NOMO-1 treated with DMSO at 0.1 percent for 48 hours (cell line): ENCODE measurements at regions not wholly inside any gene's neighbourhood (a gene's known extent, or its start where the extent isn't known, plus 50 kb on each side); places are given as distances from the start of the nearest gene placed in this dataset.
"Not testable (repeated sequence)": the region's sequence is repeated elsewhere in the genome, so short reads cannot be mapped to it uniquely, and the experiment has no call there.

Experiments
- DNase-seq: peaks from one replicate; lab custom pipeline; 2025; ENCODE audit not compliant: unreplicated experiment; lab: John Stamatoyannopoulos, UW

GRCh38 chr7:119232091-119232490 lies 1007.6 kb downstream of the ANKRD7 start:
- DNase-seq: no peak

GRCh38 chr7:119233015-119233414 lies 1008.5 kb downstream of the ANKRD7 start:
- no peak for DNase-seq

GRCh38 chr7:119252962-119253361 lies 1020.0 kb upstream of the KCND2 start:
- DNase-seq: no peak

GRCh38 chr7:119254742-119255141 lies 1018.2 kb upstream of the KCND2 start:
- DNase-seq: no peak

- no peak for DNase-seq
Measured at GRCh38 chr7:119256001-119256400, 1017.0 kb upstream of the KCND2 start.

DNA sequence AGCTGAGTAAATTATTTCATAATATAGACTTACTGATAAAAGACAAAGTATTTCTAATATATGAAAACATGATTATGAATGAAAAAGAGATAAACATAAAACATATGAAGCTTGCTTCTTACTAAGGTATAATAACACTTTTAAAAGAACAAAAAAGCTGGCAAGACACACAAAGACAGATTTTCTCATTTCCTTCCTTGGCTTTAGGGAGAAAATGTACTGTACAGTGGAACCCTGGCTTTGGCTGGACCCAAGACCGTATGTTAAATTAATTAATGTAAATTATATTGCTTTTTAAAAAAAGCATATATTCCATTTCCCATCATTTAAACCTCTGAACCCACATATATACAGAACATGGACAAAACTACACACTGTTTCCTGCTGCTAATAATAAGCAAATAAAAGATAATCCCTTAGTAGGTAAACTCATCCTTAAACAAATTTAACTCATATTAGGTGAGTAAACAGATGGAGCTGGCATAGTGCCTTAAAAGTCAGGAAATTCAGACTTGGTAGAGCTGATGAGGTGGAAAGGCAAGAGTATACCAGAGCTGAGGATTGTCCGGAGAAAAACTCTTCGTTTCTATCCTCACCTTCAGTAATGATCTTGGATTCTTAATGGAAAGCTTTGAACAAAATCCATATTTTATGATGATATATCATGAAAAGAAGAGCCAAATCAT lies 1016.4 kb upstream of the KCND2 start:
- no peak for DNase-seq

GRCh38 chr7:119266790-119267189 lies 1006.2 kb upstream of the KCND2 start:
- not testable (repeated sequence) for DNase-seq

DNA sequence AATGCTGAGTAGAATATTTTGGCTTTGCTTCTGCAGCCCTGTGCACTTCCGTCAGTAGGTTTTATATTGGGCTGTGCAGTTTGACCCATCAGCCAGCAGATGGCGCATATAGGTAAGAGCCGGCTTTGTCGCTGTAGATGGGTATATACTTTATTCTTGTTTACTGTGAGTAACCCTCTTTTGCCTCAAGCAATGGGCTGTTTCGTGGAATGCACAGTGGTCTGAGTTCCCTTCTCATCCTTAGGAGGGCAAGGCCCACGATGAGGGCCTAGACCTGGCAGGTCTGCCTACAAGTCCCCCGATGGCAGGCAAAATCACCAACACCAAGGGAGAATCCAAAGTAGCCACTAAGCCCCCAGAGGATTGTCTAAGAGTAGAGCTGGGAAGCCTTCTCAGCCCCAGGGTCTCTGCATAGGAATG lies 1002.9 kb upstream of the KCND2 start:
- DNase-seq: peak; percentile 40

DNA sequence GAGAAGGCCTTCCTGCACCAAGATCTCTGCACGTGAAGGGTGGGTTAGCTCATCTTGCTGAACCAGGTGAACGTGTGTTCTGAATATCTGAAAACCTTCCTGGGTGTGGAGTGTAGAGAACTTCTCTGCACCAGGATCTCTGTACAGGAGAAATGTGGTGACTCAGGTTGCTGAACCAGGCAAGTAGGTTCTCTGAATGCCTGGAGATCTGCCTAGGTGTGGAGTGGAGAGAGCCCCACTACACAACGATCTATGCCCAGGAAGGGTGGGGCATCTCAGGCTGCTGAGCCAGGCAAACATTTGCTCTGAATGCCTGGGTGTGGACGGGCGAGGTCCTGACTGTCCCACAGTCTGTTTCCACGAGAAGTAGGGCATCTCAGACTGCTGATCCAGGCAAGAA lies 1002.3 kb upstream of the KCND2 start:
- DNase-seq: no peak

DNA sequence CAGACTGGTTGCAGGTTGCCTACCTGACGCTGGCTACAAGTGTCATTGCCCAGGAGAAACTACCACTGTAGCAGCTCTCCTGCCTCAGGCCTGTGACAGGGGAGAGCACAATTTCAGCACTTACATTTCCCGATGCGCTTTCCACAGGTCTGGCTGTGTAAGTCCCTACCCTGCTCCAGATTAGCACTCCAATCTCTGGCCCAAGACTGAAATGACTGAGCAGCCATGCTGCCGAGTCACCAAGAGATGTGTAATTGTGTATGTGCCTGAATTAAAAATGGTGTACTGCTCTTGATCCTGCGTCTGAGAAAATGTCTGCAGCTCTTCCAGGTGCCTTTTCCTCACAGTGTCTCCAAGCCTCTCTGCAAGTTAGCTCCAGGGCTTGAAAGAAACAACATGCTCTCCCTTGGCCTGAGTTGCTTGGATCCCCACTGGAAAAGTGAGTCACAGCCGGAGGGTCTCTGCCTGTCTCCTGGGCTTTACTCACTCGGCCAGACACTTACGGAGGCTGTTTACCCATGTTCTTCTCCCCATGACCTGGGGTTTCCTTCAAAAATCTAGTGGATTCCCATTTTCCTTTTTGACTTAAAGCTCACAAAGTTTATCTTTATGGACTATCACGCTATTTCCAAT lies 1001.7 kb upstream of the KCND2 start:
- DNase-seq: no peak

DNA sequence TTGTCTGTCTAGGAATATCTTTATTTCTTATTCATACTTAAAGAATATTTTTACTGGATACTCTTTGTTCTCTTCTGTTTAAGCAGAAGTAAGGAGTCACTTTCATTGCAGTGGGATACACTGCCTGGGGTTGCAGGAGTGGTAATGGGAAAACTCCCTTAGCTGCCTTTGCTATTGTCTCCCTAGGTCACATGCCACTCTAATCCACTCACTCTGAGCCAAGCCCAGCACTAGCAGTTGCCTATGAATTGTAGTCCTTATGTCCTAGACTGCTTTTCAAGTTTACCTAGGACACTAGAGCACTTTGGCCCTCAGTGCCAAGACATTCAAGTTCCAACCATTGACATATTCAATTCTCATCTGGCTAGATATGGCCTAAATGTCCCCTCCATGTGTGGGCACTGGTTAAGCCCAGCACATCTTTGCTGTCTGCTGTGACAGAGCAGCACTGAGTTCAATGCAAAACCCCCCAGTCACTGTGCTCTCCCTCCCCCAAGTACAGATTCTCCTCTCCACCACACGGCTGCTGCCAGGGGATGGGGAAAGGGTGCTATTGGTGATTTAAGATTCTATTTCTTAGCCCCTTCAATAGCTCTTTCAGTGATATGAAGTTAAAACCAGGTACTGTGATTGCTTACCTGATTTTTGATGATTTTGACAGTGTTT lies 991.7 kb upstream of the KCND2 start:
- DNase-seq: no peak

DNA sequence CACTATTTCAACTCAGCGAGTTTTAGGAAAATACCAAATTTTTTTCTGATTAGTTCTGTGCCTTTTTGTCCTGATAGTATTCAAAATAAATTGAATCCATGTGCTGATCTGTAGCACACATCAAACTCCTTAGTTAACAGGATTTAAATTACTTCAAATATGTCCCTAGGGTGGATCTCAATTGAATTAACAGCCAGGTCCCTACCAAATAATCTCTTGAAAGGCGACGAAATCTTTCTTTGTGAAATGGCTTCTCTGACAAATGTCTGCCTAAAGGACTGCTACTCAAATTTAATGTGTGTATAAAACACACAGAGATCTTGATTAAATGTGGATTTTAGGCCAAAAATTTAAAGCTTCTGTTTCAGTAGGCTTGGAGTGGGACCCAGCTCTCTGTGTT lies 989.6 kb upstream of the KCND2 start:
- DNase-seq: no peak

- no peak for DNase-seq
Measured at GRCh38 chr7:119288416-119288815, 984.6 kb upstream of the KCND2 start.

GRCh38 chr7:119300341-119300740 lies 972.6 kb upstream of the KCND2 start:
- not testable (repeated sequence) for DNase-seq

- no peak for DNase-seq
Measured at GRCh38 chr7:119320316-119320715, 952.7 kb upstream of the KCND2 start.

DNA sequence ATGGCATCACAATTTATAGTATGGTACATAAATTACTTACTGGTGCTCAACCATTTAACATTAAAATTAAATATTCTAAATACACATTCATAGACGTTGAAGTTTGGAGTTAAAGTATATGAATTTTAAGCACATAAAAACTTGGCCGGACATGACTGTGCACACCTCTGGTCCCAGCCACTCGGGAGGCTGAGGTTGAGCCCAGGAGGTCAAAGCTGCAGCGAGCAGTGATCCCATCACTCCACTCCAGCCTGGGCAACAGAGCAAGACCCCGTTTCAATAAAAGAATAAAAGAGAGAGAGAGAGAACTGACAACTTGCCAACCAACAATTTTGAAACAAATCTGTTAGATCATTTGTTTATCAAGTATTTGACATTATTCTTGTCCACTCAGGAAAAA lies 943.3 kb upstream of the KCND2 start:
- DNase-seq: no peak

DNA sequence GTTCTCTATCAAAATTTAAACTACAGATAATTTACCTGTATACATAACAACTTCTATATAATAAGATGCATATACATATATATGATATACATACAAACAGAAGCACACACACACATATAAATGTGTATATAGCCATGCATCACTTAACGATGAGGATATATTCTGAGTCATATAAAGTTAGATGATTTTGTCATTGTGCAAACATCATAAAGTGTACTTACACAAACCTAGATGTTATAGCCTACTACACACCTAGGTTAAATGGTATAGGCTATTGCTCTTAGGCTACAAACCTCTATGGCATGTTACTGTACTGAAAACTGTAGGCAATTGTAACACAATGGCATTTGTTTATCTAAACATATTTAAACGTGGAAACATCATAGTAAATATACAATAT lies 937.6 kb upstream of the KCND2 start:
- no peak for DNase-seq

DNA sequence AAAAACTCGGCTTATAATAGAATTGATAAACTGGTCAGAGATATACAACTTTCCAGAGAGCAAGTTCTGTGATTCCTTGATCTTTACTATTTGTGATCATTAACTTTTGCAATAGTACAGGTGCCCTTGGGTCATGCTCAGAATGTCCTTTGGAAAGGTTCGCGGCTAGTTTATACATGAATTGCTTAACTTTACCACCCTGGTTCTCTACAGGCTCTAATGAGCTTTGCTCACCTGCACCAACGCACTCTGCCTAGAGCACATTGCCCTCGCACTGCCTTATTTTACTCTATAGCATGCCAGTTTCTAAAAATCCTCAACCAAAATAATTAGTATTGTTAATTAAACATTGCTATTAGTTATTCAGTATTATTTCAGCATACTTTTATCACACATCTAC lies 931.2 kb upstream of the KCND2 start:
- no peak for DNase-seq

DNA sequence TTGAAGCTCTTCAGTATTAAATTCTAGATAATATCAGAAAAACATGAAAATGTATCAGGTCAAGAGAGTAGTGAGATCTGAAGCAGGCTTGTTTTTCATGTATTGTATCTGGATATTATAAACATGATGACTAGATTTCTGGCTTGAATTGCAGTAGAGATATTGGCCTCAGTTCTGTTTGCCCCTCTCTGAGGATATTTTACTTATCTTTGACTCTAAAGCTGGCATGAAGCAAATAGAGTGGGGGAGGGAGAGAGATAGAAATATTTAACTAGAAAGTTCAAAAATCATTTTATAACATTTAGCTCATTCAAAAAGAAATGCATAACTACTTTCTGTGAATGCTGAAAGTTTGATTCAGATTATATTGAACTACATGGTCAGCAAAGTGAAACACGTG lies 929.7 kb upstream of the KCND2 start:
- no peak for DNase-seq

GRCh38 chr7:119344466-119344865 lies 928.5 kb upstream of the KCND2 start:
- DNase-seq: no peak

DNA sequence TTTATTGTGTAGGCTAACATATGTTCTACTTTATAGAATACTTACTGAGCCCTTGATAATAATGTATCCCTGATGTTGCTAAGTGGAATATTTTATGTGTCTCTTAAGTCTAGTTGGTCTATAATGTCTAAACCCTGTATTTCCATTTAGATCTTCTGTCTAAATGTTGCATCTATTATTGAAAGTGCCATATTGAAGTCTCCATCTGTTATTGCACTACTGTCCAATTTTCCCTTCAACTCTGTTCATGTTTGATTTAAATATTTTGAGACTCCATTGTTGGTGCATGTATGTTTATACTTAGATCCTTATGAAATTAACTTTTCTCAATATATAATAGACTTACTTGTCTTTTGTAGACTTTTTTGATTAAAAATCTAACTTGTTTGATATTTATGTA lies 924.5 kb upstream of the KCND2 start:
- no peak for DNase-seq

- no peak for DNase-seq
Measured at GRCh38 chr7:119350334-119350733, 922.6 kb upstream of the KCND2 start.
